OCI-LY1 (cell line): ENCODE measurements at regions not wholly inside any gene's neighbourhood (a gene's known extent, or its start where the extent isn't known, plus 50 kb on each side); places are given as distances from the start of the nearest gene placed in this dataset.

ENCODE experiments used
- H2AFZ ChIP-seq: fragments of 200-600 bp; sonication (generic), shearing (Covaris generic); 2 replicates; pipeline ENCODE4 v1.6.0; 2014; ENCODE audit warnings: antibody characterized with exemption, mild to moderate bottlenecking, low read length
- H3F3A ChIP-seq: fragments of 200-600 bp; sonication (generic), shearing (Covaris generic); 2 replicates; pipeline ENCODE4 v1.6.0; 2014; ENCODE audit warnings: mild to moderate bottlenecking, antibody characterized with exemption, low read length, moderate library complexity; ENCODE audit not compliant: insufficient read depth
- H3K27ac ChIP-seq: fragments of 200-600 bp; sonication (generic); 2 replicates; pipeline ENCODE4 v1.5.1; 2014; ENCODE audit warnings: low read length, mixed run types, mild to moderate bottlenecking, low read depth; ENCODE audit not compliant: poor library complexity, severe bottlenecking
- H3K27me3 ChIP-seq: fragments of 200-600 bp; sonication (generic); 2 replicates; pipeline ENCODE4 v1.6.0; 2014; ENCODE audit warnings: antibody characterized with exemption, mild to moderate bottlenecking, low read length, moderate library complexity; ENCODE audit not compliant: insufficient read depth
- H3K36me3 ChIP-seq: fragments of 200-600 bp; sonication (generic); 2 replicates; pipeline ENCODE4 v1.6.1; 2014; ENCODE audit warnings: mild to moderate bottlenecking, antibody characterized with exemption, low read length, moderate library complexity, mixed read lengths; ENCODE audit not compliant: insufficient read depth
- H3K4me1 ChIP-seq: fragments of 200-600 bp; sonication (generic); 2 replicates; pipeline ENCODE4 v1.5.1; 2014; ENCODE audit warnings: mild to moderate bottlenecking, low read length, moderate library complexity; ENCODE audit not compliant: insufficient read depth, severe bottlenecking
- H3K4me2 ChIP-seq: fragments of 200-600 bp; sonication (generic), shearing (Covaris generic); 2 replicates; pipeline ENCODE4 v1.6.1; 2014; ENCODE audit warnings: low read length
- H3K4me3 ChIP-seq: fragments of 200-600 bp; sonication (generic); 2 replicates; pipeline ENCODE4 v1.5.1; 2014; ENCODE audit warnings: low read length, low read depth, mild to moderate bottlenecking, mixed read lengths; ENCODE audit not compliant: poor library complexity, severe bottlenecking
- H3K79me2 ChIP-seq: fragments of 200-600 bp; shearing (Covaris generic); 2 replicates; pipeline ENCODE4 v1.6.1; 2016; ENCODE audit warnings: mixed run types, low read length, mixed read lengths; ENCODE audit not compliant: insufficient read depth
- H3K9ac ChIP-seq: fragments of 200-600 bp; sonication (generic), shearing (Covaris generic); 2 replicates; pipeline ENCODE4 v1.6.1; 2014; ENCODE audit warnings: mild to moderate bottlenecking, low read length, mixed read lengths
- H3K9me2 ChIP-seq: fragments of 200-600 bp; sonication (generic), shearing (Covaris generic); 2 replicates; pipeline ENCODE4 v1.6.1; 2014; ENCODE audit warnings: low read depth, mild to moderate bottlenecking, low read length, mixed read lengths
- H3K9me3 ChIP-seq: fragments of 200-600 bp; shearing (Covaris generic); 2 replicates; pipeline ENCODE4 v1.6.1; 2014; ENCODE audit warnings: low read length, mixed read lengths
- H4K20me1 ChIP-seq: fragments of 200-600 bp; sonication (generic), shearing (Covaris generic); 2 replicates; pipeline ENCODE4 v1.6.0; 2016; ENCODE audit warnings: mild to moderate bottlenecking, low read length; ENCODE audit not compliant: insufficient read depth
- CTCF ChIP-seq: fragments of 200-600 bp; sonication (generic), shearing (Covaris generic); IDR thresholded peaks from 2 replicates; pipeline ENCODE4 v1.5.1; 2017; ENCODE audit warnings: mild to moderate bottlenecking, antibody characterized with exemption, low read length, moderate library complexity, mixed read lengths
- EZH2 ChIP-seq: fragments of 200-600 bp; sonication (generic), shearing (Covaris generic); IDR thresholded peaks from 2 replicates; pipeline ENCODE4 v1.8.0; 2017; ENCODE audit warnings: borderline replicate concordance, mixed run types, mild to moderate bottlenecking, antibody characterized with exemption, low read length, moderate library complexity, mixed read lengths

GRCh38 chr10:118115701-118116100 is 69.0 kb upstream of the RAB11FIP2 start:
- Histone ChIP-seq H3K79me2 (no peaks in the 10 kb centered on the region), H3K27me3 (no peaks in the 10 kb centered on the region), H3K9me3 (no peaks in the 10 kb centered on the region), H3K9ac (no peak overlapping the region), H3K27ac (no peak overlapping the region), H3K4me3 (no peak overlapping the region), H3K4me2 (no peak overlapping the region), H3K36me3 (no peaks in the 10 kb centered on the region), H4K20me1 (no peaks in the 10 kb centered on the region), H3K4me1 (no peaks in the 10 kb centered on the region), H3F3A (no peaks in the 10 kb centered on the region), H2AFZ (no peak overlapping the region), H3K9me2 (no peaks in the 10 kb centered on the region)
- TF ChIP-seq EZH2: no peak
- no peak for TF ChIP-seq CTCF

GRCh38 chr10:118114992-118115391 is 68.3 kb upstream of the RAB11FIP2 start:
- no peak for TF ChIP-seq CTCF
- no peak for TF ChIP-seq EZH2

GRCh38 chr10:118112543-118113125 is 65.9 kb upstream of the RAB11FIP2 start:
- Histone ChIP-seq H3K27ac (no peak overlapping the region), H3K36me3 (no peaks in the 10 kb centered on the region), H3K27me3 (no peaks in the 10 kb centered on the region), H3K4me3 (no peak overlapping the region), H2AFZ (no peak overlapping the region), H3K4me1 (no peaks in the 10 kb centered on the region), H3K4me2 (no peak overlapping the region), H3K79me2 (no peaks in the 10 kb centered on the region), H4K20me1 (no peaks in the 10 kb centered on the region), H3K9ac (no peak overlapping the region), H3K9me3 (no peaks in the 10 kb centered on the region), H3K9me2 (no peaks in the 10 kb centered on the region), H3F3A (no peaks in the 10 kb centered on the region)
- TF ChIP-seq CTCF: no peak
- no peak for TF ChIP-seq EZH2

More at GRCh38 chr10:118114992-118115391, 68.3 kb upstream of the RAB11FIP2 start:
- Histone ChIP-seq H3K9ac (no peak overlapping the region), H3K27ac (no peak overlapping the region), H3K9me3 (no peaks in the 10 kb centered on the region), H3K79me2 (no peaks in the 10 kb centered on the region), H2AFZ (no peak overlapping the region), H3K36me3 (no peaks in the 10 kb centered on the region), H3K27me3 (no peaks in the 10 kb centered on the region), H4K20me1 (no peaks in the 10 kb centered on the region), H3K4me2 (no peak overlapping the region), H3K4me1 (no peaks in the 10 kb centered on the region), H3K4me3 (no peak overlapping the region), H3K9me2 (no peaks in the 10 kb centered on the region), H3F3A (no peaks in the 10 kb centered on the region)
